BJ (cell line): ENCODE measurements at regions not wholly inside any gene's neighbourhood (a gene's known extent, or its start where the extent isn't known, plus 50 kb on each side); places are given as distances from the start of the nearest gene placed in this dataset.
A peak's percentile ranks its signal among the peaks of the same experiment; 100 is the strongest.

Experiments
- CTCF ChIA-PET: fragments of 350-600 bp; formaldehyde crosslinking; extraction: SDS; loops from one replicate; lab custom pipeline; 2021; ENCODE audit warnings: antibody characterized with exemption, inconsistent platforms; lab: Yijun Ruan, JAX
- POLR2A ChIA-PET: fragments of 300-600 bp; sonication (Branson Sonifier 250); formaldehyde crosslinking; extraction: SDS; loops from one replicate; lab custom pipeline; 2021; ENCODE audit warnings: antibody characterized with exemption; lab: Charles Lee
- DNase-seq: peaks from one replicate; pipeline ENCODE4 v3.0.0-alpha.2; 2011; ENCODE audit warnings: low read depth
- H3K27me3 ChIP-seq: 2 replicates; pipeline ENCODE4 v1.6.0; 2011; ENCODE audit warnings: low read length; ENCODE audit not compliant: control insufficient read depth, insufficient read depth
- H3K36me3 ChIP-seq: 2 replicates; pipeline ENCODE4 v1.5.1; 2011; ENCODE audit warnings: low read length; ENCODE audit not compliant: control insufficient read depth, insufficient read depth
- H3K4me3 ChIP-seq: 2 replicates; pipeline ENCODE4 v1.5.1; 2011; ENCODE audit warnings: low read depth, mild to moderate bottlenecking, control low read depth, low read length
- TF ChIP-seq, protein P1 (sequence below): IDR thresholded peaks from 2 replicates; pipeline ENCODE4 v1.5.1; 2011; ENCODE audit warnings: low read depth, mild to moderate bottlenecking, control low read depth, inconsistent platforms, low read length, moderate library complexity; ENCODE audit not compliant: insufficient read depth

DNA sequence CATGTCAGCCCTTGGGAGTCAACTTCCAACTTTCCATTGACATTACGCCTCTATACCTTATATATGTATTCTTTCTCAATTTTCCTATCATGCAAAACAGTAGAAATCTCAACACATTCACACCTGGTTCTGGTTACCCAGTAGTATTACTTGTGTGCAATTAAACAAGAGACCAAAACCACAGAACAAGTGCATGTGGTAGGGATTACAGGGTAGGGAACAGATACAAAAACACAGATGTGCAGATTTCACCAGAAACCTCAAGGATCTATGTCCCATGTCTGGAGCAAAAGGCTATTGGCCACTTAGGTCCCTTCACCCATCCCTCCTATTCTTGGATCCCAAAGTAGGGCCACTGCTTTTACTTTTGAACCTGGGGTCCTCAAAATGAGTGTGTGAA, 143.6 kb upstream of the ZCCHC13 start:
- TF ChIP-seq, protein P1, sequence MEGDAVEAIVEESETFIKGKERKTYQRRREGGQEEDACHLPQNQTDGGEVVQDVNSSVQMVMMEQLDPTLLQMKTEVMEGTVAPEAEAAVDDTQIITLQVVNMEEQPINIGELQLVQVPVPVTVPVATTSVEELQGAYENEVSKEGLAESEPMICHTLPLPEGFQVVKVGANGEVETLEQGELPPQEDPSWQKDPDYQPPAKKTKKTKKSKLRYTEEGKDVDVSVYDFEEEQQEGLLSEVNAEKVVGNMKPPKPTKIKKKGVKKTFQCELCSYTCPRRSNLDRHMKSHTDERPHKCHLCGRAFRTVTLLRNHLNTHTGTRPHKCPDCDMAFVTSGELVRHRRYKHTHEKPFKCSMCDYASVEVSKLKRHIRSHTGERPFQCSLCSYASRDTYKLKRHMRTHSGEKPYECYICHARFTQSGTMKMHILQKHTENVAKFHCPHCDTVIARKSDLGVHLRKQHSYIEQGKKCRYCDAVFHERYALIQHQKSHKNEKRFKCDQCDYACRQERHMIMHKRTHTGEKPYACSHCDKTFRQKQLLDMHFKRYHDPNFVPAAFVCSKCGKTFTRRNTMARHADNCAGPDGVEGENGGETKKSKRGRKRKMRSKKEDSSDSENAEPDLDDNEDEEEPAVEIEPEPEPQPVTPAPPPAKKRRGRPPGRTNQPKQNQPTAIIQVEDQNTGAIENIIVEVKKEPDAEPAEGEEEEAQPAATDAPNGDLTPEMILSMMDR, result no peak
- POLR2A ChIA-PET, result no interaction called here
- H3K4me3 ChIP-seq, result no peak overlapping the region
- CTCF ChIA-PET, result interaction anchor here (1.3 kb wide), 1 partner anchor 9 kb away, joined by 3 read pairs; no protein-coding TSS in a partner anchor
- H3K27me3 ChIP-seq, result no peaks in the 10 kb centered on the region
- DNase-seq, result no peak
- no peaks in the 10 kb centered on the region; the same call in 1 of the 2 replicates for H3K36me3 ChIP-seq

- Histone ChIP-seq H3K4me3 (no peak overlapping the region), H3K36me3 (no peaks in the 10 kb centered on the region), H3K27me3 (no peaks in the 10 kb centered on the region)
- CTCF ChIA-PET, result no interaction called here
- TF ChIP-seq, protein P1, result no peak
- POLR2A ChIA-PET, result no interaction called here
- DNase-seq, result no peak
Measured at GRCh38 chrX:74147439-74147838, 156.5 kb upstream of the ZCCHC13 start.

GRCh38 chrX:74138943-74139342, 165.0 kb upstream of the ZCCHC13 start:
- TF ChIP-seq, protein P1, result no peak

GRCh38 chrX:74133156-74133796, 170.7 kb upstream of the ZCCHC13 start:
- no peak for DNase-seq

More at GRCh38 chrX:74138943-74139342, 165.0 kb upstream of the ZCCHC13 start:
- POLR2A ChIA-PET, result no interaction called here
- H3K36me3 ChIP-seq, result no peaks in the 10 kb centered on the region
- H3K27me3 ChIP-seq, result no peaks in the 10 kb centered on the region
- no peak for DNase-seq
- no peak overlapping the region for H3K4me3 ChIP-seq
- CTCF ChIA-PET, result no interaction called here

DNA sequence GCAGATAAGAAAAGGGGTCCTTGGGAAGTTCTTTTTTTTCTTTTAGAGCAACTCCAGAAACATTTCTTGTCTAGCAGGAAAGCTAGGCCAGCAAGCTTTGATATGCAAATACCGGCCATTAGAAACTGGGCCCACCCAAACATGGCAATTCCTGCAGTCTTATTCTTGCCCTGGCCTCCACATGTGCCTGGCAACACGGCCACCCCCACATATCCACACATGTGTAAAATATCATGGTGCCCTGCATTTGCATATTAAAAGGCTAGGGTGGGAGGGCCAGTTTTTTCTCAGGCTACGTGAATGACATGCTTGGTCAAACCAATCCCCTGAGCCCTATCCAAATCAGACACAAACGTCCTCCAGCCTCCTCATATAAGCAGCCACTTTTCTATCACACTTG, 171.7 kb upstream of the ZCCHC13 start:
- ChIA-PET CTCF (interaction anchor here (0.9 to 1.9 kb wide), 3 partner anchors 13 to 277 kb away, joined by 3 to 6 read pairs (median 4); no protein-coding TSS in a partner anchor), POLR2A (no interaction called here)
- H3K27me3 ChIP-seq, result no peaks in the 10 kb centered on the region
- H3K36me3 ChIP-seq, result no peaks in the 10 kb centered on the region
- TF ChIP-seq, protein P1, result no peak
- H3K4me3 ChIP-seq, result no peak overlapping the region
- no peak for DNase-seq

More at GRCh38 chrX:74133156-74133796, 170.7 kb upstream of the ZCCHC13 start:
- TF ChIP-seq, protein P1, result peak; percentile 50
- Histone ChIP-seq H3K27me3 (no peaks in the 10 kb centered on the region), H3K36me3 (no peaks in the 10 kb centered on the region), H3K4me3 (no peak overlapping the region)
- ChIA-PET CTCF (interaction anchor here (0.6 to 1.1 kb wide), 3 partner anchors 14 to 277 kb away, joined by 3 to 4 read pairs (median 4); no protein-coding TSS in a partner anchor), POLR2A (no interaction called here)
